ENCODE measurements at regions not wholly inside any gene's neighbourhood (a gene's known extent, or its start where the extent isn't known, plus 50 kb on each side); places are given as distances from the start of the nearest gene placed in this dataset.

GRCh38 chr12:21713133-21713532 is 55.5 kb upstream of the LDHB start:
- Mint-ChIP-seq H3K36me3 (ENCODE audit: low read depth) (no peaks in the 10 kb centered on the region), H3K27ac (no peak overlapping the region), H3K9me3 (no peaks in the 10 kb centered on the region), H3K4me3 (no peak overlapping the region), H3K27me3 (peaks cover 10% of the 10 kb centered on the region), H3K4me1 (ENCODE audit: low read depth) (no peaks in the 10 kb centered on the region)
- intact Hi-C loops (cut with micrococcal nuclease) = no loop called here
- CTCF ChIA-PET = no interaction called here
- TF ChIP-seq CTCF (IDR thresholded peaks at IDR 0.05) = no peak
- POLR2A ChIA-PET = interaction anchor here (0.6 kb wide), 1 partner anchor 34 kb away, joined by 3 read pairs; no protein-coding TSS in a partner anchor
- ATAC-seq (no peak), DNase-seq (no peak)

- no peaks in the 10 kb centered on the region for H3K9me3 Mint-ChIP-seq
- ChIA-PET POLR2A (no interaction called here), CTCF (interaction anchor here (1.2 to 2.9 kb wide), 3 partner anchors 11 to 20 kb away, joined by 3 to 18 read pairs (median 6); no protein-coding TSS in a partner anchor)
- H3K4me1 Mint-ChIP-seq (ENCODE audit: low read depth) = no peaks in the 10 kb centered on the region
- H3K36me3 Mint-ChIP-seq (ENCODE audit: low read depth) = no peaks in the 10 kb centered on the region
- no peak for ATAC-seq
- TF ChIP-seq CTCF (IDR thresholded peaks at IDR 0.05) = no peak
- intact Hi-C loops (cut with micrococcal nuclease) = no loop called here
- no peak overlapping the region for H3K27ac Mint-ChIP-seq
- H3K27me3 Mint-ChIP-seq = peaks cover 13% of the 10 kb centered on the region
- H3K4me3 Mint-ChIP-seq = no peak overlapping the region
- DNase-seq = no peak
Measured at GRCh38 chr12:21710958-21711775, 53.5 kb upstream of the LDHB start.
